K562 (cell line): ENCODE measurements at regions not wholly inside any gene's neighbourhood (a gene's known extent, or its start where the extent isn't known, plus 50 kb on each side); places are given as distances from the start of the nearest gene placed in this dataset.

Experiments used
- CTCF ChIP-seq, 3 experiments: IDR thresholded peaks in 2 of 3; conservative IDR thresholded peaks in 1 of 3; 2 replicates each; pipeline ENCODE4 v1.5.1; 2011 to 2012; ENCODE audit warnings: low read length in 3 of 3, mild to moderate bottlenecking in 3 of 3, control low read depth in 2 of 3, improper control_type of control experiment in 1 of 3, inconsistent platforms in 1 of 3, low read depth in 1 of 3, mixed read lengths in 1 of 3, moderate library complexity in 1 of 3; ENCODE audit not compliant: insufficient read depth in 2 of 3
- EZH2 ChIP-seq: IDR thresholded peaks from 2 replicates; pipeline ENCODE4 v1.6.1; 2012; ENCODE audit warnings: low read depth, mild to moderate bottlenecking, inconsistent platforms, low read length, borderline replicate concordance
- JUNB ChIP-seq: fragments of 450-650 bp; formaldehyde crosslinking; conservative IDR thresholded peaks from 2 replicates; pipeline ENCODE4 v1.4.0; 2020; ENCODE audit warnings: mild to moderate bottlenecking
- MYC ChIP-seq, 2 experiments: fragments of 250-450 bp in 1 of 2; sonication (Bioruptor Pico) in 1 of 2; IDR thresholded peaks; 2 replicates each; pipeline versions ENCODE4 v1.5.1 to v1.6.1; 2012 to 2021; ENCODE audit warnings: low read depth in 2 of 2, borderline replicate concordance in 1 of 2, improper control_type of control experiment in 1 of 2, low read length in 1 of 2, mild to moderate bottlenecking in 1 of 2, moderate library complexity in 1 of 2
- RBM22 ChIP-seq: fragments of 200-400 bp; formaldehyde crosslinking; IDR thresholded peaks from 2 replicates; pipeline ENCODE4 v1.6.1; 2018; ENCODE audit warnings: low read length, low read depth; ENCODE audit not compliant: poor library complexity, severe bottlenecking
- REST ChIP-seq, 2 experiments: fragments of 450-650 bp; formaldehyde crosslinking in 1 of 2; IDR thresholded peaks; 2 replicates each; pipeline versions ENCODE4 v1.4.0 to v1.6.1; 2014 to 2020; ENCODE audit warnings: mild to moderate bottlenecking in 2 of 2, borderline replicate concordance in 1 of 2, low read depth in 1 of 2
- RFX7 ChIP-seq: fragments of 250-450 bp; sonication (Bioruptor Pico); IDR thresholded peaks from 2 replicates; pipeline ENCODE4 v1.5.1; 2021; ENCODE audit warnings: mild to moderate bottlenecking
- ZNF197 ChIP-seq: fragments of 200-800 bp; sonication (Bioruptor generic); IDR thresholded peaks from 2 replicates; pipeline ENCODE4 v1.6.1; 2016; ENCODE audit warnings: low read depth, missing genetic modification characterization, missing compliant biosample characterization
- ZNF24 ChIP-seq: fragments of 450-650 bp; IDR thresholded peaks from 2 replicates; pipeline ENCODE4 v1.6.1; 2016
- TF ChIP-seq, protein P1 (sequence below): fragments of 450-650 bp; IDR thresholded peaks from 2 replicates; pipeline ENCODE4 v1.6.1; 2016; ENCODE audit warnings: low read depth

DNA sequence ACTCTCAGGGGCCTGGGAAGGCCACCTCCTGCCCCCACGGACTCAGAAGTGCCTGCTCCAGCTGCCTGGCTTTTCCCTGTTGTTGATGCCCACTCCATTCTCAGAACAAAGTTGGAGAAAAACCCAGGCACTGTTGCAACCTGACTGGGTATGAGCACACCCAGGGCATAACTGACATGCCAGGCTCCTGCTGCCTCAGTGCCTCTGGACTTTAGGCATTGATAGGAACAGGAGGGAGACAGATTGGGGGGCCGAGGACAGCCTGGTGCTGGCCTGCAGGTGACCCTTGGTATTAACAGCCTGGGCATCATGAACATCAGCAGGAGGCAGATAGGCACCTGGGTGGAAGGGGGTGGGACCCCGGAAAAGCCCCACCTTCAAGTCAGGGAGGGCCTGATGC lies 685.9 kb upstream of the CDH10 start:
- no peak for TF ChIP-seq RFX7 (CRISPR knock-in tag)
- no peak for TF ChIP-seq ZNF197
- TF ChIP-seq RBM22: no peak
- TF ChIP-seq MYC (IDR thresholded peaks at IDR 0.05; ENCODE audit: low read depth, low read length): no peak
- TF ChIP-seq MYC (CRISPR knock-in tag; IDR thresholded peaks at IDR 0.05; ENCODE audit: borderline replicate concordance, low read depth): no peak
- TF ChIP-seq REST (IDR thresholded peaks at IDR 0.05; ENCODE audit: borderline replicate concordance): no peak
- no peak for TF ChIP-seq REST (CRISPR knock-in tag; IDR thresholded peaks at IDR 0.05; ENCODE audit: low read depth)
- no peak for TF ChIP-seq JUNB (CRISPR knock-in tag)
- TF ChIP-seq CTCF (IDR thresholded peaks at IDR 0.05 in 2 of 3, conservative IDR thresholded peaks at IDR 0.05 in 1 of 3; ENCODE audit: insufficient read depth in 2 of 3, low read depth in 1 of 3, low read length in 3 of 3): no peak
- TF ChIP-seq, protein P1, sequence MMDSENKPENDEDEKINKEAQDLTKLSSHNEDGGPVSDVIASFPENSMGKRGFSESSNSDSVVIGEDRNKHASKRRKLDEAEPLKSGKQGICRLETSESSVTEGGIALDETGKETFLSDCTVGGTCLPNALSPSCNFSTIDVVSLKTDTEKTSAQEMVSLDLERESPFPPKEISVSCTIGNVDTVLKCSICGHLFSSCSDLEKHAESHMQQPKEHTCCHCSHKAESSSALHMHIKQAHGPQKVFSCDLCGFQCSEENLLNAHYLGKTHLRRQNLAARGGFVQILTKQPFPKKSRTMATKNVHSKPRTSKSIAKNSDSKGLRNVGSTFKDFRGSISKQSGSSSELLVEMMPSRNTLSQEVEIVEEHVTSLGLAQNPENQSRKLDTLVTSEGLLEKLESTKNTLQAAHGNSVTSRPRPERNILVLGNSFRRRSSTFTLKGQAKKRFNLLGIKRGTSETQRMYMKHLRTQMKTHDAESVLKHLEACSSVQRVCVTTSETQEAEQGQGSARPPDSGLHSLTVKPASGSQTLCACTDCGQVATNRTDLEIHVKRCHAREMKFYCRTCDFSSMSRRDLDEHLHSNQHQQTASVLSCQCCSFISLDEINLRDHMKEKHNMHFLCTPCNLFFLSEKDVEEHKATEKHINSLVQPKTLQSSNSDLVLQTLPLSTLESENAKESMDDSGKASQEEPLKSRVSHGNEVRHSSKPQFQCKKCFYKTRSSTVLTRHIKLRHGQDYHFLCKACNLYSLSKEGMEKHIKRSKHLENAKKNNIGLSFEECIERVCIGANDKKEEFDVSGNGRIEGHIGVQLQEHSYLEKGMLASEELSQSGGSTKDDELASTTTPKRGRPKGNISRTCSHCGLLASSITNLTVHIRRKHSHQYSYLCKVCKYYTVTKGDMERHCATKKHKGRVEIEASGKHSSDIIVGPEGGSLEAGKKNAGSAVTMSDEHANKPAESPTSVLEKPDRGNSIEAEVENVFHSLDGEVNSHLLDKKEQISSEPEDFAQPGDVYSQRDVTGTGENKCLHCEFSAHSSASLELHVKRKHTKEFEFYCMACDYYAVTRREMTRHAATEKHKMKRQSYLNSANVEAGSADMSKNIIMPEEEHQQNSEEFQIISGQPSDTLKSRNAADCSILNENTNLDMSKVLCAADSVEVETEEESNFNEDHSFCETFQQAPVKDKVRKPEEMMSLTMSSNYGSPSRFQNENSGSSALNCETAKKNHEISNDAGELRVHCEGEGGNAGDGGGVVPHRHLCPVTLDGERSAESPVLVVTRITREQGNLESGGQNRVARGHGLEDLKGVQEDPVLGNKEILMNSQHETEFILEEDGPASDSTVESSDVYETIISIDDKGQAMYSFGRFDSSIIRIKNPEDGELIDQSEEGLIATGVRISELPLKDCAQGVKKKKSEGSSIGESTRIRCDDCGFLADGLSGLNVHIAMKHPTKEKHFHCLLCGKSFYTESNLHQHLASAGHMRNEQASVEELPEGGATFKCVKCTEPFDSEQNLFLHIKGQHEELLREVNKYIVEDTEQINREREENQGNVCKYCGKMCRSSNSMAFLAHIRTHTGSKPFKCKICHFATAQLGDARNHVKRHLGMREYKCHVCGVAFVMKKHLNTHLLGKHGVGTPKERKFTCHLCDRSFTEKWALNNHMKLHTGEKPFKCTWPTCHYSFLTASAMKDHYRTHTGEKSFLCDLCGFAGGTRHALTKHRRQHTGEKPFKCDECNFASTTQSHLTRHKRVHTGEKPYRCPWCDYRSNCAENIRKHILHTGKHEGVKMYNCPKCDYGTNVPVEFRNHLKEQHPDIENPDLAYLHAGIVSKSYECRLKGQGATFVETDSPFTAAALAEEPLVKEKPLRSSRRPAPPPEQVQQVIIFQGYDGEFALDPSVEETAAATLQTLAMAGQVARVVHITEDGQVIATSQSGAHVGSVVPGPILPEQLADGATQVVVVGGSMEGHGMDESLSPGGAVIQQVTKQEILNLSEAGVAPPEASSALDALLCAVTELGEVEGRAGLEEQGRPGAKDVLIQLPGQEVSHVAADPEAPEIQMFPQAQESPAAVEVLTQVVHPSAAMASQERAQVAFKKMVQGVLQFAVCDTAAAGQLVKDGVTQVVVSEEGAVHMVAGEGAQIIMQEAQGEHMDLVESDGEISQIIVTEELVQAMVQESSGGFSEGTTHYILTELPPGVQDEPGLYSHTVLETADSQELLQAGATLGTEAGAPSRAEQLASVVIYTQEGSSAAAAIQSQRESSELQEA: no peak
- TF ChIP-seq EZH2: no peak
- no peak for TF ChIP-seq ZNF24
